ELR (cell line): ENCODE measurements at regions not wholly inside any gene's neighbourhood (a gene's known extent, or its start where the extent isn't known, plus 50 kb on each side); places are given as distances from the start of the nearest gene placed in this dataset.
"Not testable (repeated sequence)": the region's sequence is repeated elsewhere in the genome, so short reads cannot be mapped to it uniquely, and the experiment has no call there.

Experiments
- DNase-seq: peaks from one replicate; pipeline ENCODE4 v3.0.0-alpha.2; 2015; ENCODE audit warnings: low read depth

GRCh38 chr2:16103614-16104314, 163.4 kb downstream of the MYCN start:
- DNase-seq: no peak

GRCh38 chr2:16102976-16103380, 162.6 kb downstream of the MYCN start:
- DNase-seq: no peak

GRCh38 chr2:16102358-16102975, 162.1 kb downstream of the MYCN start:
- DNase-seq: no peak

GRCh38 chr2:16101196-16101595, 160.8 kb downstream of the MYCN start:
- no peak for DNase-seq

- no peak for DNase-seq
Observed at GRCh38 chr2:16100006-16100405, 159.7 kb downstream of the MYCN start.

GRCh38 chr2:16099326-16099725, 159.0 kb downstream of the MYCN start:
- no peak for DNase-seq

- no peak for DNase-seq
Observed at GRCh38 chr2:16096962-16097361, 156.6 kb downstream of the MYCN start.

- not testable (repeated sequence) for DNase-seq
Observed at GRCh38 chr2:16095483-16095882, 155.1 kb downstream of the MYCN start.

GRCh38 chr2:16094811-16095210, 154.5 kb downstream of the MYCN start:
- DNase-seq: no peak

- no peak for DNase-seq
Observed at GRCh38 chr2:16093639-16094529, 153.5 kb downstream of the MYCN start.

GRCh38 chr2:16092861-16093638, 152.7 kb downstream of the MYCN start:
- DNase-seq: no peak

- no peak for DNase-seq
Observed at GRCh38 chr2:16091576-16092282, 151.4 kb downstream of the MYCN start.

- no peak for DNase-seq
Observed at GRCh38 chr2:16090650-16091575, 150.6 kb downstream of the MYCN start.

GRCh38 chr2:16089491-16089890, 149.1 kb downstream of the MYCN start:
- DNase-seq: not testable (repeated sequence)

- no peak for DNase-seq
Observed at GRCh38 chr2:16088802-16089112, 148.4 kb downstream of the MYCN start.

GRCh38 chr2:16088035-16088801, 147.9 kb downstream of the MYCN start:
- no peak for DNase-seq

GRCh38 chr2:16086136-16086535, 145.8 kb downstream of the MYCN start:
- DNase-seq: not testable (repeated sequence)

- DNase-seq: no peak
Observed at GRCh38 chr2:16085073-16085472, 144.7 kb downstream of the MYCN start.

GRCh38 chr2:16084274-16084673, 143.9 kb downstream of the MYCN start:
- DNase-seq: no peak

GRCh38 chr2:16082276-16082675, 141.9 kb downstream of the MYCN start:
- DNase-seq: no peak
